Gastroesophageal sphincter (tissue), 3 donors: ENCODE measurements at regions not wholly inside any gene's neighbourhood (a gene's known extent, or its start where the extent isn't known, plus 50 kb on each side); places are given as distances from the start of the nearest gene placed in this dataset.

Experiments
- POLR2A ChIP-seq, 2 donors: fragments of 450-650 bp; IDR thresholded peaks; one replicate each; pipeline ENCODE4 v1.6.1; 2017; ENCODE audit warnings: antibody characterized with exemption in 2 of 2, mild to moderate bottlenecking in 2 of 2, moderate library complexity in 1 of 2
- POLR2AphosphoS5 ChIP-seq: sonication (generic); formaldehyde crosslinking; IDR thresholded peaks from one replicate; pipeline ENCODE4 v1.6.1; 2017; ENCODE audit warnings: antibody characterized with exemption
- TF ChIP-seq, protein P1 (sequence below), 4 experiments: fragments of 200-600 bp in 2 of 4; fragments of 450-650 bp in 2 of 4; sonication (generic) in 1 of 4; IDR thresholded peaks; one replicate each; pipeline ENCODE4 v1.5.1; 2017 to 2019; ENCODE audit warnings: antibody characterized with exemption in 4 of 4, mild to moderate bottlenecking in 2 of 4, moderate library complexity in 2 of 4

DNA sequence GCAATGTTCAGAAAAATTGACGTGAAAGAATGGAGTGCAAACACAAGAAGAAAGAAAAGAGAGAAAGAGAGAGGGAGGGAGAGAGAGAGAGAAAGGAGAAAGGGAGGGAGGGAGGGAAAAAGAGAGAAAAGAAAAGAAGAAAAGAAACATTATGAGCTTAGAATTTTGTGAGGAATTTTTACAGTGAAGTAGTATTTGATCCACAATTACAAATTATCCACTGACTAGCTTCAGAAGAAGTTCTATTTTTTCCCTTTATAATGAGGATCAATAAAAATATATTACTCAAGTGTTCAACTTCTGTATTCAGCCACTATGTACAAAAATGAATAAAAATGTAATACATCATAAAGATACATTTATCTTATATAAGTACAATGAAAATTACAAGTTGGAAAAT, 494.5 kb upstream of the CA10 start:
- no peak for TF ChIP-seq POLR2AphosphoS5
- TF ChIP-seq, protein P1, sequence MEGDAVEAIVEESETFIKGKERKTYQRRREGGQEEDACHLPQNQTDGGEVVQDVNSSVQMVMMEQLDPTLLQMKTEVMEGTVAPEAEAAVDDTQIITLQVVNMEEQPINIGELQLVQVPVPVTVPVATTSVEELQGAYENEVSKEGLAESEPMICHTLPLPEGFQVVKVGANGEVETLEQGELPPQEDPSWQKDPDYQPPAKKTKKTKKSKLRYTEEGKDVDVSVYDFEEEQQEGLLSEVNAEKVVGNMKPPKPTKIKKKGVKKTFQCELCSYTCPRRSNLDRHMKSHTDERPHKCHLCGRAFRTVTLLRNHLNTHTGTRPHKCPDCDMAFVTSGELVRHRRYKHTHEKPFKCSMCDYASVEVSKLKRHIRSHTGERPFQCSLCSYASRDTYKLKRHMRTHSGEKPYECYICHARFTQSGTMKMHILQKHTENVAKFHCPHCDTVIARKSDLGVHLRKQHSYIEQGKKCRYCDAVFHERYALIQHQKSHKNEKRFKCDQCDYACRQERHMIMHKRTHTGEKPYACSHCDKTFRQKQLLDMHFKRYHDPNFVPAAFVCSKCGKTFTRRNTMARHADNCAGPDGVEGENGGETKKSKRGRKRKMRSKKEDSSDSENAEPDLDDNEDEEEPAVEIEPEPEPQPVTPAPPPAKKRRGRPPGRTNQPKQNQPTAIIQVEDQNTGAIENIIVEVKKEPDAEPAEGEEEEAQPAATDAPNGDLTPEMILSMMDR (IDR thresholded peaks at IDR 0.05) = no peak
- no peak for TF ChIP-seq POLR2A (IDR thresholded peaks at IDR 0.05)
